Parathyroid adenoma (tissue), 2 donors: ENCODE measurements at regions not wholly inside any gene's neighbourhood (a gene's known extent, or its start where the extent isn't known, plus 50 kb on each side); places are given as distances from the start of the nearest gene placed in this dataset.
"Not testable (repeated sequence)": the region's sequence is repeated elsewhere in the genome, so short reads cannot be mapped to it uniquely, and the experiment has no call there.

Experiments
- H2AFZ ChIP-seq: fragments of 300-600 bp; sonication (generic); one replicate; pipeline ENCODE4 v1.7.0; 2017; ENCODE audit warnings: antibody characterized with exemption, mild to moderate bottlenecking
- H3K27ac ChIP-seq: fragments of 300-600 bp; sonication (generic); one replicate; pipeline ENCODE4 v1.7.0; 2017
- H3K27me3 ChIP-seq: fragments of 300-600 bp; sonication (generic); one replicate; pipeline ENCODE4 v1.7.0; 2017; ENCODE audit warnings: low read length; ENCODE audit not compliant: control insufficient read depth, insufficient read depth
- H3K36me3 ChIP-seq: fragments of 300-600 bp; sonication (generic); one replicate; pipeline ENCODE4 v1.7.0; 2017; ENCODE audit warnings: low read length; ENCODE audit not compliant: control insufficient read depth, insufficient read depth
- H3K4me1 ChIP-seq: fragments of 300-600 bp; sonication (generic); one replicate; pipeline ENCODE4 v1.7.0; 2017; ENCODE audit warnings: control low read depth
- H3K4me2 ChIP-seq: fragments of 300-600 bp; sonication (generic); one replicate; pipeline ENCODE4 v1.7.0; 2017; ENCODE audit warnings: low read length
- H3K4me3 ChIP-seq: fragments of 300-600 bp; sonication (generic); one replicate; pipeline ENCODE4 v1.7.0; 2017; ENCODE audit warnings: low read depth, low read length
- H3K79me2 ChIP-seq: fragments of 300-600 bp; sonication (generic); one replicate; pipeline ENCODE4 v1.7.0; 2017; ENCODE audit warnings: control low read depth
- H3K9ac ChIP-seq: fragments of 300-600 bp; sonication (generic); one replicate; pipeline ENCODE4 v1.7.0; 2017; ENCODE audit warnings: mild to moderate bottlenecking
- H3K9me3 ChIP-seq: fragments of 300-600 bp; sonication (generic); one replicate; pipeline ENCODE4 v1.7.0; 2017; ENCODE audit warnings: low read length; ENCODE audit not compliant: control insufficient read depth
- TF ChIP-seq, protein P1 (sequence below): fragments of 300-600 bp; sonication (generic); IDR thresholded peaks from one replicate; pipeline ENCODE4 v1.7.0; 2017; ENCODE audit warnings: antibody characterized with exemption, mild to moderate bottlenecking
- donor health status: primary hyperparathyroidism.

DNA sequence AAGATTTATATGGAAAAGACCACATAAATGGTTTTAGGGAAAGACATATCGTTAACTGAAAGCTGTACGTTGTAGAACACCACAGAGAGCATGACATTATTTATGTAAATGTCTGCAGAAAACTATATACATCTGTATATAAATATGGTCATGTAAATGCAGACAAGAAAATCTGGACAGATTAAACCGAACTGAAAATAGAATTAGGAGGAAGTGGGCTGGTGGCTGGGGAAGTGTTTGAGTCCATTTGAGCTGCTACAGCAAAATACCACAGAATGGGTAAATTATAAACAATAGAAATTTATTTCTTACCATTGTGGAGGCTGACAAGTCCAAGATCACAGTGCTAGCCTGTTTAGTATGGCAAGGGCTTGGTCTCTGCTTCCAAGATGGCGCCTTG, 56.3 kb upstream of the USP6NL start:
- Histone ChIP-seq H3K4me2 (no peak overlapping the region), H3K4me3 (no peak overlapping the region), H3K9ac (no peak overlapping the region), H3K4me1 (peaks cover under 1% of the 10 kb centered on the region), H3K9me3 (no peaks in the 10 kb centered on the region), H3K36me3 (no peaks in the 10 kb centered on the region), H2AFZ (no peak overlapping the region), H3K27ac (no peak overlapping the region), H3K27me3 (no peaks in the 10 kb centered on the region), H3K79me2 (no peaks in the 10 kb centered on the region)
- TF ChIP-seq, protein P1, sequence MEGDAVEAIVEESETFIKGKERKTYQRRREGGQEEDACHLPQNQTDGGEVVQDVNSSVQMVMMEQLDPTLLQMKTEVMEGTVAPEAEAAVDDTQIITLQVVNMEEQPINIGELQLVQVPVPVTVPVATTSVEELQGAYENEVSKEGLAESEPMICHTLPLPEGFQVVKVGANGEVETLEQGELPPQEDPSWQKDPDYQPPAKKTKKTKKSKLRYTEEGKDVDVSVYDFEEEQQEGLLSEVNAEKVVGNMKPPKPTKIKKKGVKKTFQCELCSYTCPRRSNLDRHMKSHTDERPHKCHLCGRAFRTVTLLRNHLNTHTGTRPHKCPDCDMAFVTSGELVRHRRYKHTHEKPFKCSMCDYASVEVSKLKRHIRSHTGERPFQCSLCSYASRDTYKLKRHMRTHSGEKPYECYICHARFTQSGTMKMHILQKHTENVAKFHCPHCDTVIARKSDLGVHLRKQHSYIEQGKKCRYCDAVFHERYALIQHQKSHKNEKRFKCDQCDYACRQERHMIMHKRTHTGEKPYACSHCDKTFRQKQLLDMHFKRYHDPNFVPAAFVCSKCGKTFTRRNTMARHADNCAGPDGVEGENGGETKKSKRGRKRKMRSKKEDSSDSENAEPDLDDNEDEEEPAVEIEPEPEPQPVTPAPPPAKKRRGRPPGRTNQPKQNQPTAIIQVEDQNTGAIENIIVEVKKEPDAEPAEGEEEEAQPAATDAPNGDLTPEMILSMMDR = no peak

DNA sequence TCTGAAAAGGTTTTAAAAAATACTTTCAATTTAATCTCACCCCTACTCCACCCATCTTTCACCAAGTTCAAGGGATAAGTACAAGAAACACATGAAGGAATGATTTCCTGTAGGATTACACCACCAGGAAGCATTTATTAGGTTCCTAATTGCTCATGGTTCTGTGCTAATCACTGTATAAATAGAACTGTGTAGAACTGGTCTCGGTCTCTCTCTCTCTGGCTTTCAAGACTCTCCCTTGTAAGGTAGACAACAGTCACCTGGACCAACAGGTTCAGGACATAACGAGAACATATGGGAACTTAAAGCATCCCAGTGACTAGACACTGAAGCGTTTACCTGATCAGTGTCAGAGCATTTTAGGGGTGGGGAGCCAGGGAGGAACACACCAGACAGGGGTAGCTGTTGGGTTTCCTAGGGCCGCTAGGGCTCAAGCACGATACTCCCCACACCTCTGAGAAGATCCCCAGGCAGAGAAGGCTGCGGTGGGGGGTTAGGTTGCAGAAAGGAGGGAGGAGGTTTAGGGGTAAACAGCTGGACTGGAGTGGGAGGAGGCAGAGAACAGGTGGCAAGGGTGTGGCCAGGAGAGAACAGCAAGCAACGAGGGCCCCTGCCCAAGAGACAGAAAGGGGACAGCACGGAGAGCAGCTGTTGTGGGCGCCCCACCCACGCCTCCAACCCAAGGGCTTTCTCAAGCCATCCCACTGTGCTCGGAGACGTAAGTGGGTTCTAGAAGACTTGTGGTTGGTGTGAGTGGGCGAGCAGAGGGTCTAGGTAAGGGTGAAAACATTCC, 52.5 kb upstream of the USP6NL start:
- H3K9ac ChIP-seq = no peak overlapping the region
- H2AFZ ChIP-seq = no peak overlapping the region
- no peaks in the 10 kb centered on the region for H3K36me3 ChIP-seq
- H3K79me2 ChIP-seq = no peaks in the 10 kb centered on the region
- H3K4me1 ChIP-seq = peaks cover 5% of the 10 kb centered on the region
- H3K4me3 ChIP-seq = no peak overlapping the region
- no peaks in the 10 kb centered on the region for H3K27me3 ChIP-seq
- no peak overlapping the region for H3K4me2 ChIP-seq
- TF ChIP-seq, protein P1 = no peak
- no peak overlapping the region for H3K27ac ChIP-seq
- H3K9me3 ChIP-seq = no peaks in the 10 kb centered on the region

DNA sequence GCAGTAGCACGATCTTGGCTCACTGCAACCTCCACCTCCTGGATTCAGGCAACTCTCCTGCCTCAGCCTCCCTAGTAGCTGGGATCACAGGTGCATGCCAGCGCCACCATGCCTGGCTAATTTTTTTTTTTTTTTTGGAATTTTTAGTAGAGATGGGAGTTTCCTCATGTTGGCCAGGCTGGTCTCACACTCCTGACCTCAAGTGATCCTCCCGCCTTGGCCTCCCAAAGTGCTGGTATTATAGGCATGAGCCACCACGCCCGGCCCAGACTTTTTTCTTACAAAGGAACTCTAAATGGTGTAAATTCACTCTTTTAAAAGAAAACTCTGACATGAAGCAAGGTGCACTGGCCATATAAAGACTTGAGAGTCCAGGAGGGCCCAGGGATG, 51.7 kb upstream of the USP6NL start:
- H3K4me1 ChIP-seq, H3K4me2 ChIP-seq, H3K9ac ChIP-seq, H3K36me3 ChIP-seq, H3K27ac ChIP-seq, H3K9me3 ChIP-seq, H2AFZ ChIP-seq, H3K27me3 ChIP-seq, H3K4me3 ChIP-seq, H3K79me2 ChIP-seq: not testable (repeated sequence)

DNA sequence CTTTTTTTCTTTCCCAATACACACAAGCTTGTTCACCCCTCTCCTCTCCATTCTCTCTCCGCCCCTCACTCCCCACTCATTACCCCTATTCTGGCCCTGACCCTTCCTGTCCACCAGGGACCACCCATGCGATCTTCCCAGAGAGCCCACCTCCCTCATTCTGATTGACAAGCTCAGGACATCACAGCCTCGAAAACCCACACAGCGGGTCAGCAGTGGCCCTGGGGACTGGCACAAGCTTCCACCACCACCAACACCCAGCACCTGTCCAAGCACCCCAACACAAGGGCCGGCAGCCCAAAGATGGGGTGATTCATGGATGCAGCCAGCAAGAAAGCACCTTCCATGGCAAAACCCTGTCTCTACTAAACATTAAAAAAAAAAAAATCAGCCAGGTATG, 50.0 kb upstream of the USP6NL start:
- H2AFZ ChIP-seq = no peak overlapping the region
- H3K4me2 ChIP-seq = no peak overlapping the region
- no peaks in the 10 kb centered on the region for H3K9me3 ChIP-seq
- no peak overlapping the region for H3K4me3 ChIP-seq
- no peaks in the 10 kb centered on the region for H3K79me2 ChIP-seq
- no peak overlapping the region for H3K27ac ChIP-seq
- TF ChIP-seq, protein P1 = no peak
- peaks cover 5% of the 10 kb centered on the region for H3K4me1 ChIP-seq
- H3K36me3 ChIP-seq = no peaks in the 10 kb centered on the region
- no peak overlapping the region for H3K9ac ChIP-seq
- no peaks in the 10 kb centered on the region for H3K27me3 ChIP-seq
